Stimulated activated naive CD4-positive, alpha-beta T cell treated with Interleukin-2 at 50 U/mL for 16 hours (primary cell): ENCODE measurements at regions not wholly inside any gene's neighbourhood (a gene's known extent, or its start where the extent isn't known, plus 50 kb on each side); places are given as distances from the start of the nearest gene placed in this dataset.
"Not testable (repeated sequence)": the region's sequence is repeated elsewhere in the genome, so short reads cannot be mapped to it uniquely, and the experiment has no call there.

ENCODE experiments used
- DNase-seq: peaks from one replicate; lab custom pipeline; 2025; lab: John Stamatoyannopoulos, UW

DNA sequence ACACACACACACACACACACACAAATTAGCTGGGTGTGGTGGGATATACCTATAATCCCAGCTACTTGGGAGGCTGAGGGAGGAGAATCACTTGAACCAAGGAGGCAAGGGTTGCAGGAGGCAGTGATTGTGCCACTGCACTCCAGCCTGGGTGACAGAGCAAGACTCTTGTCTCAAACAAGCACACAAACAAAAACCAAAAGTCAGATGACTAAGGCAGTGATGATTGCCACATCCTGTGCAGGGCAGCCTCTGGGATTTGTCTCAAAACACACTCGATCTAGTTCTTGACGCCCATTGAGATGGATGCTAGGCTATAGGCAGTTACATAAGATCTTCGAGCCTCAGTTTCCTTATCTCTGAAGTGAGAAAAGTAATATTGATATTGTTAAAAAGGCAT lies 183.1 kb upstream of the NOTCH2NLA start:
- DNase-seq: not testable (repeated sequence)

DNA sequence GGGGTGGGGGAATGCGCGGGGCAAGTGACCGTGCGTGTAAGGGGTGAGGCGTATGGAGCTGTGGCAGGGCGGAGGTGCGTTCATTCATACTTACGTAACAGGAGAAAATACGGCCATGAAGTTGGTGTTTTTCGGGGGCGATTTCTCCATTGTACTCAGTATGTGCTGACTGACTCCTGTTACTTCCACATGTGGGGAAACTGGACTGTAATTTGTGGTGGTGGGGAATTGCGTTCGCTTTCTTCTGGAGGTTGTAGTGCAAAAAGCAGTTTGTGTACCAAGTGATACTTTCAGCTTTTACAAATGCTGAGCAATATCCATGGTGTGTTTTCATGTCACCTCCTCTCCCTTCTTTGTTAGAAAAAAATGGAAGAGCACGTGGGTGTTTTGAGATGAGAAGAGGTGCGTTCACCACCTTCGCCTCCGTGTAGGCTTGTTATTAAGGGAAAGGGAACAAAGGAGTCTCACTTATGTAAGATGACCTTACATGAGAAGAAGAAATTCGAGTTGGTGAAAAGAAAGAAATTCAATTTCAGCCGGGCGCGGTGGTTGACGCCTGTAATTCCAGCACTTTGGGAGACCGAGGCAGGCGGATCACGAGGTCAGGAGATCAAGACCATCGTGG lies 181.1 kb upstream of the NOTCH2NLA start:
- DNase-seq: not testable (repeated sequence)

- not testable (repeated sequence) for DNase-seq
These were observed 180.4 kb upstream of the NOTCH2NLA start for GRCh38 chr1:146409116-146409801.

DNA sequence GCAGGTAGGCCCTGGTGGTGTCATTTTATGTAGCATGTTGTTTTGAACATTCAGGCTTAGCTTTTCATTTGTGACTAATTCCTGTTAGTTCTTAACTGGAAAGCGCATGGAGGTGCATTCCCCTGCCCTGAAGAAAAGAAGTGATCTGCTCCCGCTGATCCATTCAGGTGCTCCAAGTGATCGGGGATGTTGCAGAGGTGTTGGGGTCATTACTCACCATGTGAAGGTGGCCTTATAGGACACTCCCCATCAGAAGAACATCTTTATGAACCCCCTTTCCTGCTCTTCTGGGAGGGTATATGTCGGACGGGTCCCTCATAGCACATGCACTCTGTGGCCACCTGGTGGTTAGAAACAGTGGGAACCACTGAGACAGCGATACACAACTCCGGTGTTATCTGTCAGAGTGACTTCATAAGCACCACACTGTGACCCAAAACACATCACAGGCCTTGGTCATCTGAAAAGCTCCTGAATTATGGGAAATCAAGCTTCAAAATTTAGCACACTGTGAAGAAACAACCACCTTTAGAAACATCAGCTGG lies 172.5 kb upstream of the NOTCH2NLA start:
- DNase-seq: not testable (repeated sequence)

DNA sequence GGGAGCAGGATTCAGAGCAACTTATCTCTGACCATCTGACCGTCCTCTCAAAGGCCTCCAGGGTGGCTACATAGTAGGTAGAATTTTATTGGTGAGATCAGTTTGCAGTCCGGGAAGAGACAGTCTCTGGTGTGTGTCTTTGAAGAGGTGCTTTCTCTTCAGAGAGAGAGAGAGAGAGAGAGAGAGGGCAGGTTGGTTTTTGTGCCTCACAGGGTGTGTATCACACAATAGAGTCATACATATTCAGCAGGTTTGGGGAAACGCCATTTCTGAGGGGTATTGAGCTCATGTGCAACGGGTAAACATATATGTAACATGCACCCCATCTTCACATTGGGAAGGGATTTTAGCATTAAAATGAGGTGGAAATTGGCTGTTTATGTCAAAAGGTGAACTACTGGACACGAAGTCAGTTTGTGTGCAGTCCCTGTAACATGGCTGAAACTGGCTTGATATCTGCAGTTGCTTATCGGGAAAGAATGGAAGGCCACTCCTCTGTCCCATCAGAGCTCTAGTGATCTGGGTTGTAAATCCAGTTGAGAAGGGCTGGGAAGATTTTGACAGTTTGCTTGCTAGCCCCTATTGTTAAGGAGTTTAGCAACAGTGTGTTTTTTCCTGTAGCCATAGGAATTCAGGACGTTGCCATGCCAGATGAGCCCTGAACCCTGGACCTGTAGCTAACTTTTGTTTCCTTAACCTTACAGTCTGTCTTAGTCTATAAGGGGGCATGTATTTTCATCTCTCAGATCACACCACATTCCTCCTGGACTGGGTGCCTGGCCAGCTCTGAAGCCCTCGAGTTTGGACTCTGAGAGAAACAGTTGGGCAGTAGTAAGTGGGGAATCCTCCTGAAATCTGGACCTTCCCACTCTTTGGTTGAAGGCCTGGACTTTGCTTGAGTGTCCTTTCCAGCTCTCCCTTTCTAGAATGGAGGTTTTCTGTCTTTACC lies 171.6 kb upstream of the NOTCH2NLA start:
- DNase-seq: not testable (repeated sequence)

DNA sequence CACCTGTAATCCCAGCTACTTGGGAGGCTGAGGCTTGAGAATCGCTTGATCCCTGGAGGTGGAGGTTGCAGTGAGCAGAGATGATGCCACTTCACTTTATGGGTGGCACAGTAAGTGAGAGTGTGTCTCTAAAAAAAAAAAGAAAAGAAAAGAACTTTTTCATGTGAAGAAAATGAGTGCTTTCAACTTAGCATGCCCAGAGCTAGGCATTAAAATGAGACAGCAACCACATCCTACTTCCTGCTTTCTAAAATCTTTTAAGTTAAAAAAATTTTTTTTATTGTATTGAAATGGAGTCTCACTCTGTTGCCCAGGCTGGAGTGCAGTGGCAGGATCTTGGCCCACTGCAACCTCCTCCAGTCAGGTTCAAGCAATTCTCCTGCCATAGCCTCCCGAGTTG lies 170.4 kb upstream of the NOTCH2NLA start:
- not testable (repeated sequence) for DNase-seq

- DNase-seq: not testable (repeated sequence)
These were observed 168.0 kb upstream of the NOTCH2NLA start for GRCh38 chr1:146396801-146397200.

GRCh38 chr1:146396242-146396641 lies 167.4 kb upstream of the NOTCH2NLA start:
- DNase-seq: not testable (repeated sequence)

GRCh38 chr1:146393796-146394195 lies 165.0 kb upstream of the NOTCH2NLA start:
- DNase-seq: not testable (repeated sequence)

DNA sequence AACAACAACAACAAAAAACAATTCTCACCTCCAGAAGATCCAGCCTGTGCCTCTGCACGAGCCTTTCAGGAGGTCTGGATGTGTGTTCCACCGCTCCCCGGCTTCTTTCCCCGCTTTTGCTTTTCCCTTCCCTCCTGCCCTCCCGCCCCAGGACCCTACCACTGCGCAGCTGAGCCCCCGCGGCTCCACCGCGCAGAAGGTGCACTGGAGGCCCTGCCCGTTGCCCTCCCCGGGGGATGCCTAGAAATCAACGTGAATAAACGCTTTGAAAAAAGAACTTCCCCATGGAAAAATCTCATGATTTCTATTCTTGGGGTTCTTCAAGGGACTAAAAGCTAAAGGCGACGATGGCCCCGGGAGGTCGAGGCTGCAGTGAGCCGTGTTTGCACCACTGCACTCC lies 164.3 kb upstream of the NOTCH2NLA start:
- DNase-seq: not testable (repeated sequence)

GRCh38 chr1:146389178-146389577 lies 160.4 kb upstream of the NOTCH2NLA start:
- not testable (repeated sequence) for DNase-seq

- DNase-seq: not testable (repeated sequence)
These were observed 159.1 kb upstream of the NOTCH2NLA start for GRCh38 chr1:146387750-146388469.

- DNase-seq: peak; percentile 83
These were observed 158.3 kb upstream of the NOTCH2NLA start for GRCh38 chr1:146386851-146387749.

DNA sequence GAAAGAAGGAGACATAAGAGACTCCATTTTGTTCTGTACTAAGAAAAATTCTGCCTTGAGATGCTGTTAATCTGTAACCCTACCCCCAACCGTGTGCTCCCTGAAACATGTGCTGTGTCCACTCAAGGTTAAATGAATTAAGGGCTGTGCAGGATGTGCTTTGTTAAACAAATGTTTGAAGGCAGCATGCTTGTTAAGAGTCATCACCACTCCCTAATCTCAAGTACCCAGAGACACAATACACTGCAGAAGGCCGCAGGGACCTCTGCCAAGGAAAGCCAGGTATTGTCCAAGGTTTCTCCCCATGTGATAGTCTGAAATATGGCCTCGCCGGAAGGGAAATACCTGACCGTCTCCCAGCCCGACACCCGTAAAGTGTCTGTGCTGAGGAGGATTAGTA lies 152.4 kb upstream of the NOTCH2NLA start:
- not testable (repeated sequence) for DNase-seq

DNA sequence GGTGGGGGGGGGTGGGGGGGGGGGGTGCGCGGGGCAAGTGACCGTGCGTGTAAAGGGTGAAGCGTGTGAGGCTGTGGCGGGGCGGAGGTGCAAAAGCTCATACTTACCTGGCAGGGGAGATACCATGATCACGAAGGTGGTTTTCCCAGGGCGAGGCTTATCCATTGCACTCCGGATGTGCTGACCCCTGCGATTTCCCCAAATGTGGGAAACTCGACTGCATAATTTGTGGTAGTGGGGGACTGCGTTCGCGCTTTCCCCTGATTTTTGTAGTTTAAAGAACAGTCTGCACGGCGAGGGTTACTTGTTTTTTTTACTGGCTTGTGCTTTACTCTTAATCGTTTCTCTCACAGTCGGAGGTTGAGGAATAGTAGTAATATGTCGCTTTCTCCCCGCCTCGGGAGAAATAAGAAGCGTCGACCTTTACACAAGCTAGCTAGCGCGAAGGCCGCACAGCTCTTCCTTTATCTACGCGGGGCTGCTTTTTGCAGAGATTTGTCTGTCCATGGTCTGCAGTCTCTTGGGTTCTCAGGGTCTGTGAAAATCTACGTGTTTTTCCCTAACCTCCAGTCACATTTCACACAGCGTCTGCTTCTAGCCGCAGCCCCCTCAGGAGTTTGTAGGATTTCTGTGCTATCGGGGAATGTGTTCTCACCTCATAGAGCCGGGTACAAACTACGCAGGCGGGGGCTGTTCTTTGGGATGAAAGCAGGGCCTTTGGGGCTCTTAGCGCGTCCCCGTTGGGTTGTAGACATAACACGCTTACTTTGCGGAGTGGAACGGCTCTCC lies 148.1 kb upstream of the NOTCH2NLA start:
- DNase-seq: peak; percentile 87

- peak; percentile 81 for DNase-seq
These were observed 147.5 kb upstream of the NOTCH2NLA start for GRCh38 chr1:146376309-146376707.

DNA sequence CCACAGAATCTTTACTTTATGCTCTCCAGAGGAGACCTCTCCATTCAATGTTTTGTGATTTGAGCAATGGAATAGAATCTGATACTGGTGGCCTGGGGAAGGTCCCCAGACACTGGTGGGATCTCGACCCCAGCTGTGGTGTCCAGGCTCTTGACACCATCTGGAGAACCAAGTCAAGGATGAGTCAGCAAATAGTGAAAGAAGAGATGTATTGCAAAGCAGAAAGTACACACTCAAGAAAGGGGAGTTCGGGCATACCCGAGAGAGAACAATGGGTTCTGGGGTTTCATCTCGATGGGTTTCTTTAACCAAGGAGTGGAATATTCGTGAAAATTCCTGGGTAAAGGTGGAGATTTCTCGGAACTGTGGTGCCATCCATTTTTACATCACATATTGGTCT lies 146.3 kb upstream of the NOTCH2NLA start:
- not testable (repeated sequence) for DNase-seq

GRCh38 chr1:146369940-146370339 lies 141.1 kb upstream of the NOTCH2NLA start:
- peak; percentile 34 for DNase-seq

DNA sequence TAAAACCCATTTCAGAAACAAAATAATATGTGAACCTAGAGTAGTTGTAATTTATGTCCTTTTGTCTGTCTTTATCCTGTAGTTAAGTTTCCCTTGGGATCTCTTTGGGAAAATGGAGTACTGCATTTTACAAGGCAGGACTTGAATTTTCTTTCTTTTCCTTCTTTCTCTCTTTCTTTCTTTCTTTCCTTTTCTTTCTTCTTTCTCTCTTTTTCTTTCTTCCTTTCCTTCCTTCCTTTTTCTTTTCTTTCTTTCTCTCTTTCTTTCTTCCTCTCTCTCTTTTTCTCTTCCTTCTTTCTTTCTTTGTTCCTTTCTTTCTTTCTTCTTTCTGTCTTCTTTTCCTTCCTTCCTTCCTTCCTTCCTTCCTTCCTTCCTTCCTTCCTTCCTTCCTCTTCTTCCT lies 126.6 kb upstream of the NOTCH2NLA start:
- DNase-seq: not testable (repeated sequence)

- not testable (repeated sequence) for DNase-seq
These were observed 98.0 kb upstream of the NOTCH2NLA start for GRCh38 chr1:146326863-146327262.
